ENCODE measurements at regions not wholly inside any gene's neighbourhood (a gene's known extent, or its start where the extent isn't known, plus 50 kb on each side); places are given as distances from the start of the nearest gene placed in this dataset.

GRCh38 chr7:38051311-38051710 is 126.7 kb upstream of the STARD3NL start:
- intact Hi-C loops (cut with DNase I) = no loop called here
- no peak overlapping the region for H3K4me3 ChIP-seq
- no peaks in the 10 kb centered on the region for H3K27me3 ChIP-seq
- H3K9me3 ChIP-seq = no peaks in the 10 kb centered on the region
- 87 to 100% (median 98%) methylated on average over 2 of the region's 2 CpGs for WGBS, 3 donors
- H3K4me1 ChIP-seq (ENCODE audit: insufficient read depth) = peaks cover 2% of the 10 kb centered on the region
- no peak for DNase-seq
- no peaks in the 10 kb centered on the region for H3K36me3 ChIP-seq
- H3K27ac ChIP-seq = no peak overlapping the region
- TF ChIP-seq POLR2A (IDR thresholded peaks at IDR 0.05) (no peak), CTCF (IDR thresholded peaks at IDR 0.05) (no peak), EP300 (IDR thresholded peaks at IDR 0.05) (no peak)

DNA sequence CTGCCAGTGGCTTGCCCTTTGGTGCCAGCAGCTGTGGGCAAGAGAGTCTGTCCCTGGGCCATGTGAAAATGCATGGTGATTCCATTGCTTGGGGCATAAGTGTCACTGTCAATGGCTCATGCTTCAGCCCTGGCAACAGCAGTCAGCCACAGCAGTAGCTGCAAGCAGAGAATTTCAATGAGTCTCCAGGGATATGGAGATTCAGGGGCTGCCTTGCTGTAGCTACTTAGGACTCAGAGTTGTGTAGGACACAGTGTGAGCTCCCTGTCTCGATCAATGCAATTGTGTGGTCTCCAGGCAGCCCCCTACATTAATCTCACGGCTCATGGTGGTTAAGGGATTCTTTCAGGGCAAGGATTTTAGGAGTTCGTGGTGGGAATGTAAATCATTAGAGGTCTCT is 126.3 kb upstream of the STARD3NL start:
- TF ChIP-seq EP300 (IDR thresholded peaks at IDR 0.05) (no peak), POLR2A (IDR thresholded peaks at IDR 0.05) (no peak), CTCF (IDR thresholded peaks at IDR 0.05) (no peak)
- Histone ChIP-seq H3K27me3 (no peaks in the 10 kb centered on the region), H3K27ac (no peak overlapping the region), H3K4me1 (ENCODE audit: insufficient read depth) (peaks cover 2% of the 10 kb centered on the region), H3K36me3 (no peaks in the 10 kb centered on the region), H3K9me3 (no peaks in the 10 kb centered on the region), H3K4me3 (no peak overlapping the region)
- intact Hi-C loops (cut with DNase I) = no loop called here
- no peak for DNase-seq
- 85 to 87% (median 85%) methylated on average over 3 of the region's 3 CpGs for WGBS, 3 donors

DNA sequence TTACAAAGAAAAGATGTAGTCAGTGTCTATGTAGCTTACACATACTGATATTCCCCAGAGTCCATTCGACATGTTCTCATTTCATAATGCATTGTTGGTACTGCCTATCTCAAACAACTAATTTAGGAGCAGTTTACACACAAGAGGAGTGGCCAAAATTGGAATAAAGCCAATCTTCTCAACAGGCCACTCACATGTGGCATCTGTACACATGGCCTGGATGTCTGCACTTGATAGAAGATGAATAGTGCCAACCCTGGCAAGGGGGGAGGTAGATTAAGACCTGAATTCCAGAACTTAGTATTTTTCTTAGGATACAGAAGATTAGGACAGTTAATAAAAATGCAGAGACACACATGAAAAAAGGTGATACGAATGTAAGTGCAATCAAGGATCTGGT is 125.3 kb upstream of the STARD3NL start:
- Histone ChIP-seq H3K27me3 (no peaks in the 10 kb centered on the region), H3K4me3 (no peak overlapping the region), H3K4me1 (ENCODE audit: insufficient read depth) (peaks cover 2% of the 10 kb centered on the region), H3K27ac (no peak overlapping the region), H3K36me3 (no peaks in the 10 kb centered on the region), H3K9me3 (no peaks in the 10 kb centered on the region)
- 87 to 95% (median 93%) methylated on average over 2 of the region's 2 CpGs for WGBS, 3 donors
- intact Hi-C loops (cut with DNase I) = no loop called here
- DNase-seq = no peak
- no peak for TF ChIP-seq EP300 (IDR thresholded peaks at IDR 0.05)
- TF ChIP-seq POLR2A (IDR thresholded peaks at IDR 0.05) = no peak
- no peak for TF ChIP-seq CTCF (IDR thresholded peaks at IDR 0.05)

GRCh38 chr7:38054199-38054598 is 123.8 kb upstream of the STARD3NL start:
- WGBS, 3 donors = 54 to 76% (median 75%) methylated on average over 3 of the region's 3 CpGs

More at GRCh38 chr7:38054199-38054598, 123.8 kb upstream of the STARD3NL start:
- TF ChIP-seq CTCF (IDR thresholded peaks at IDR 0.05) (no peak), POLR2A (IDR thresholded peaks at IDR 0.05) (no peak), EP300 (IDR thresholded peaks at IDR 0.05) (no peak)
- intact Hi-C loops (cut with DNase I) = no loop called here
- Histone ChIP-seq H3K9me3 (no peaks in the 10 kb centered on the region), H3K4me3 (no peak overlapping the region), H3K27me3 (no peaks in the 10 kb centered on the region), H3K4me1 (ENCODE audit: insufficient read depth) (peaks cover 2% of the 10 kb centered on the region), H3K36me3 (no peaks in the 10 kb centered on the region), H3K27ac (no peak overlapping the region)
- DNase-seq = no peak

All from ovary (tissue), 7 donors.